ENCODE measurements at regions not wholly inside any gene's neighbourhood (a gene's known extent, or its start where the extent isn't known, plus 50 kb on each side); places are given as distances from the start of the nearest gene placed in this dataset.
"Not testable (repeated sequence)": the region's sequence is repeated elsewhere in the genome, so short reads cannot be mapped to it uniquely, and the experiment has no call there.

DNA sequence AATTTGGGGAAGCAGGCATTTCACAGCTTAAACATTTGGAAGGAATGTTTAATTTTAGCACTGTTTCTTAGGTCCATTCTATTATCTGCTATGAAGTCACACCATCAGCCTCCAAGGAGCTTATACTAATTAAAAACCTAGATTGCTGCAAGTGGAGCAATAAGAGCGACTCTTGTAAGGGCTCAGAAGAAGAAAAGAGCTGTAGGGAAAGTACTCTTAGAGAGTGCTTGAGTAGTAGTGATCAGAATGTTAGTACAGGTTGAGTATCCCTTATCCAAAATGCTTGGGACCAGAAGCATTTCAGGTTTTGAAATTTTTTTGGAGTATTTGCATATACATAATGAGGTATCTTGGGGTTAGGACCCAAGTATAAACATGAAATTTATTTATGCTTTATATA, 285.3 kb downstream of the UBE3D start:
- FAIRE-seq (no peak), DNase-seq (ENCODE audit: insufficient read length, low spot score) (no peak)

DNA sequence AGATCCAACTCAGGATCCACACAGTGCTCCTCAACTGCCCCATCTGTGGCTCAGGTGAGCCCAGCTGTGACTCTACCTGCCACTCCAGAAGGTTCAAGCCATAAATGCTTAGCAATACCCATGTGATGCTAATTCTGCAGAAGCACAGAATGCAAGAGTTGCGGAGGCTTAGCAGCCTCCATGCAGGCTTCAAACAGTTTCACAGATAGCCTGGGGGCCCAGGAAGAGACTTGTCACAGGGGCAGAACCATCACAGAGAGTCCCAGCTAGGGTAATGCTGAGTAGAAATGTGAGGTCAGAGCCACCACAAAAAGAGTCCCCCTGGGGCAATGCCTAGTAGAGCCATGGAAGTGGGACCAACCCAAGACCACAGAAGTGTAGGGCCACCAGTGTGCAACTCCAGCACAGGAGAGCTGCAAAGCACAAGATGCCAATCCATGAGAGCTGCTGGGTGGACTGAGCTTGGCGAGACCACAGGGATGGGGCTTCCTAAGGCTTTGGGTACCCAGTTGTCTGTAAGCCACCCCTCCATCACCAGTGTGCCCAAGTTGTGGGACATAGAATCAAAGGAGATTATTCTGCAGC, 283.9 kb downstream of the UBE3D start:
- DNase-seq (ENCODE audit: insufficient read length, low spot score) (no peak), FAIRE-seq (no peak)

DNA sequence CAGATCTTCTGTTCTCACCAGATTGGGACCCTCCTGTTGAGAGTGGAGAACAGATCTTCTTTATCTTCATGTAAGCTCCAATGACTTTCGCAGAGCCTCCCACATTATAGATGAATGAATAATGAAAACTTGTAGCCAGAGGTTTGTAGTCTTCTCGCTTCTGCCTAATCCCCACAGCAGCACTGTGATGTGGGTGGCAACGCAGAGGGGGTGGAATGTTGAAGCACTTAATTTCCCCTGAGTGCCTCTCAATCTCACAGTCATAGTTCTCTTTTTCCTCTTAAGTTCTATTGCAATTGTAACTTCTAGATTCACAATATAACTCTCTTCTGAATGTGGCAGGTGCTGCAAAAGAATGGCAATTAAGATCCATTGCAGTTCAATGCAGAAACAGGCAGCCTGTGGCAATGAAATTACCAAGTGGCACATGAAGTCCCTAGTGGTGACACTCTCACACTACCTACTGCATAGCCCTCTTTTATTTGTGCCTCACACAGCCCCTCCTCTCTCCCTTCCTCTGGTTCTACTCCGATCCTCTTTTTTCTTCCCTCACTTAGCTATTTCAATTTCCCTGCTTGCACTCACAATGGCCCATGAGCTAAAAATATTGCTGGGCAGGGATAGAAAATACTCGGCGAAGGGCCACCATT, 281.9 kb downstream of the UBE3D start:
- FAIRE-seq (no peak), DNase-seq (ENCODE audit: insufficient read length, low spot score) (no peak)

DNA sequence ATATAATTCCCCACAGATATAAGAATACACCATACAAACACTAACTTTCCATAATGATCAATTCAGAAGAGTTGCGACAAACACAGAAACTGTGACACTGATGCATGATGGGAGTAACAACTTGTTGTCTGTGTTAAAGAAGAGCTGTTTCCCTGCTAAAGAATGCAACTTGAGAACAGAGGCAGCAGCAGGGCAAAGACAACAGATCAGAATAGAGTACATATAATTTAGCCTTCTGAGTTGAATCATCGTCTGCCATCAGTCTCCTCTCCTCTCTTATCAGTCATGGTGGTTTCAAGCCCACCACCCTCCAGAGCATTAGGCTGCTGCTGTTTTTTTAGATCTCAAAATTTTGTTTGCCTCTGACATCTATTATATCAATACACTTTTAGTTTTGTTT, 280.4 kb downstream of the UBE3D start:
- peak; percentile 72 for FAIRE-seq

DNA sequence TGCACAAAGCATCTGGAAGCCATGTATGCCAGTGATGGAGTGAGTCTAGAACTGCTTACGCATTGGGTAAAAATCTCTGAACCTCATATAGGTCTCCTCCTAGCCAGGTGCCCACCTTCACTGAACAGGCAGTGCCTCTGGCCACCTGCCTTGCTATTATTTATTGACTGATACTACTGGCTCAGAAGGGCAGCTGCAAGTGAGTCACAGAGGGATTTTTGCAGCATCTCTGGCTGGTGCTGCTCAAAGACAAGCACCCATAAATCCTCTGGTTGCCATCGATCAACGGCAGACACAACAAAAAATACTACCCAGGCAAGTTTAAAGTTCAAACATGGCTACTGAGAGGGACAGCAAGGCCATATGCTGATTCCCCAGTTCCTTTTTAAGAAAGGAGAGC, 279.4 kb downstream of the UBE3D start:
- DNase-seq (ENCODE audit: insufficient read length, low spot score) (no peak), FAIRE-seq (no peak)

More for the DNA sequence above, 280.4 kb downstream of the UBE3D start:
- no peak for DNase-seq (ENCODE audit: insufficient read length, low spot score)

DNA sequence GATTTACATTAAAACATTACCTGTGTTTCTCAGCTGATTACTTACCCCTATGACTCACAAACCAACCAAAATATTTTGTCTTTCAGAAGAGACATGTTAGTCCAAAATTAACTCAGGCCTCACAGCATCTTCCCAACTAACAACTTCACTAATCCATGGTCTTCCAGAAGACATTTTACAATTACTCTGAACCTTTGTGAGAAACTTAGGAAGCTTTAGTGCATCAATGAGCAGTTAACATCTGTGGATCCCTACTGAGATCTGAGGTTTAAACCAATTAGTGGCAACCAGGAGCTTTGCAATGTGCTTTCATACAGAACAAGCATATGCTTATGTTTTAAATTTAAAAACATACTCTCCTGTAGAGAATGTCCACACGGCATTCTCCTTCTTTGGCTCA, 269.7 kb downstream of the UBE3D start:
- DNase-seq (ENCODE audit: insufficient read length, low spot score) (no peak), FAIRE-seq (no peak)

DNA sequence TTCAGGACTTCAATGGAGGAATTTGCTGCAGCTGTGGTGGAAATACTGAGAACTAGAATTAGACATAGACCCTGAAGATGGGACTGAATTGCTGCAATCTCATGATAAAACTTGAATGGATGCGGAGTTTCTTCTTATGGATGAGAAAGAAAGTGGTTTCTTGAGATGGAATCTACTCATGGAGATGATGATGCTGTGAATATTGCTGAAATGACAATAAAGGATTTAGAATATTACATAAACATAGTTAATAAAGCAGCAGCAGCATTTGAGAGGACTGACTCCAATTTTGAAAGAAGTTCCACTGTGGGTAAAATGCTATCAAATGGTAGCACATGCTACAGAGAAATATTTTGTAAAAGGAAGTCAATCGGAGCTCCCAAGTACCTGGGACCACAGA, 264.6 kb downstream of the UBE3D start:
- DNase-seq (ENCODE audit: insufficient read length, low spot score) (no peak), FAIRE-seq (no peak)

DNA sequence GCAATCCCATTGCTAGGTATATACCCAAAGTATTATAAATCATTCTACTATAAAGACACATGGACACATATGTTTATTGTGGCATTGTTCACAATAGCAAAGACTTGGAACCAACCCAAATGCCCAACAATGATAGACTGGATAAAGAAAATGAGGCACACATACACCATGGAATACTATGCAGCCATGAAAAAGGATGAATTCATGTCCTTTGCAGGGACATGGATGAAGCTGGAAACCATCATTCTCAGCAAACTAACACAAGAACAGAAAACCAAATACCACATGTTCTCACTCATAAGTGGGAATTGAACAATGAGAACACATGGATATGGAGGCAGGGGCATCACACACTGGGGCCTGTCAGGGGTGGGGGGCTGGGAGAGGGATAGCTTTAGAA, 249.4 kb downstream of the UBE3D start:
- not testable (repeated sequence) for FAIRE-seq; DNase-seq (ENCODE audit: insufficient read length, low spot score)

DNA sequence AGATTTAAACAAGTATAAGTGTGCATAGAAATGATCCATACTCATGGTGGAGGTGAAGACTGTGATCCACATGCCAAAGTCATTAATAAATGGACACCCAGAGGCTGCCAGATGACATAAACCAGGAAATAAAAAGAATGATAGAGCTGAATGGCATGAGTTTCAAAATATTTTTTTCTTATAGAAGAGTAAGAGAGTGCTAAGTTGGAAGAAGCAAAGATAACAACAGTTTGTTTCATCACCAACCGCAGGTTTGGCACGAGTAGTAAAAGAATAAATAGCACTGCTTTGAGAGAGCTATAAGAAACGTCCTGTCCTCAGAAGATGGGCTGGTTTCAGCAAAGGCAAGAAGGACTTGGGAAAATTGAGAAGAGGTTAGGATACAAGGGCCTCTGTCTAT, 246.9 kb downstream of the UBE3D start:
- FAIRE-seq, result no peak
- DNase-seq (ENCODE audit: insufficient read length, low spot score), result no peak

DNA sequence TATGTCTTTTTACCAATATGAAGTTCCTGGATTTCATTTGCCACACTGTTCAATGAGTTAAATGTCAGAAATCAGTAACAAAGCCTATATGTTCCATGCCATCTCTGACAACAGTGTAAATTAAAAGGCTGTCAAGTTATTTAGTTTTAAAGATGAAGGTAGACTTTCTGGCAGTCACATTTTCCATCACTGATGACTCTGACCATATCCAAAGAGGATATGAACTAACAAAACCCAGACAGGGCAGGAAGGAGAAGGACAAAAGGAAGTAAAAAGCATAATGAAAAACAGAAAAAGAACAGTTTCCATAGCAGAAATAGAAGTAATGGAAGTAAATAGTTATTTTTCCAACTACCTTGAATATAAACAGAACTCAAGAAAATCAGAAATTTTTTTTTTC, 242.3 kb downstream of the UBE3D start:
- no peak for DNase-seq (ENCODE audit: insufficient read length, low spot score)
- no peak for FAIRE-seq

DNA sequence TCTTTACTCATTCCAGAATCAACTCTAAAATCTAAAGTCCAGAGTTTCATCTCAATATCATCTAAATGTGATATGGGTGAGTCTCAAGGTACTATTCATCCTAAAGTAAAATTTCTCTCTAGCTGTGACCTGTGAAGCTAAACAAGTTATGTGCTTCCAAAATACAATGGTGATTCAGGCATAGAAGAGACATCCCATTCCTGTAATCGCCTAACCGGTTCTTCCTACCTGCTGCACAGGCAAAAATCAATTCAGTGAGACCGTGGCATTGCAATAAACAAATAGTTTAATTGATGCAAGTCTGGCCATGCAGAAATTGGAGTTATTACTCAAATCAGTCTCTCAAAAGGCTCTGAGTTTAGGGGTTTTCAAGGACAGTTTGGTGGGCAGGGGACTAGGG, 232.8 kb downstream of the UBE3D start:
- no peak for DNase-seq (ENCODE audit: insufficient read length, low spot score)
- no peak for FAIRE-seq

DNA sequence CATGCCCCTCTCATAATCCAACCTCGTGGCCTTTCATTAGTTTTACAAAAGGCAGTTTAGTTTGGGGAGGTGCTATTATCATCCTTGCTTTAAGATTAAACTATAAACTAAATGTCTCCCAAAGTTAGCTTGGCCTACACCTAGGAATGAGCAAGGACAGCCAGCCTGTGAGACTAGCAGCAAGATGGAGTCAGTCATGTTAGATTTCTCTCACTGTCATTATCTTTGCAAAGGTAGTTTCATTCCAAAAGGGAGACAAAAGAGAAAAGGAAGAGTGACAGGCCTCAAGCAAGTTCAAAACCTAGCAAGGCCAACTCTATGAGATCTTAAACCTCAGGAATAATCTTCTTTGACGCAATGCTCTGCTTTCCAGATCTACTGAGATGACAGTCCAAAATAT, 232.2 kb downstream of the UBE3D start:
- DNase-seq (ENCODE audit: insufficient read length, low spot score) (no peak), FAIRE-seq (no peak)

DNA sequence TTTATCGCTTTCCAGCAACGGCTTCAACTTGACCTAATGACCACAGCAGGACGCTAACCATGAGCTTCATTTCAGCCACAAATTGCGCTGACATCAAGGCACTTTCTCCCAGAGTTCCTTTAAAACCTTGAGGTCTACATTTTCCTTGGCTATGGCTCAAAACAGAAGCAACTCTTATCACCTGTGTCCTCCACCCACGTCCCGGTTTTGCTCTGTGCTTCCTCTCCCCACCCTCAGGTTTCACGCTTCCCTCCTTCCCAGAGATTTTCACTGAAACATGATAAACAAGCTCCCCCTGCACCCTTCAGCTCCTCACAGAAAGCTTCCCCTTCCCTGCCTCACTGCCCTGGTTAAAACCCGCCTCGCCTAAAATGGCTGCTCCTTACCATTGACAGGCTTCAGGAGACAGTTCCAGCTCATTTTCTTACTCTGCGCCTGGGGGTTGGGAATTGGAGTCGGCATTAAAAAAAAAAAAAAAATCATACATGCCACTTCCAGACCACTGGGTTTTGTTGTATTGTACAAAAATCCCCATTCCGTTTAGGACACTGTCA, 229.5 kb downstream of the UBE3D start:
- DNase-seq (ENCODE audit: insufficient read length, low spot score) (no peak), FAIRE-seq (no peak)

DNA sequence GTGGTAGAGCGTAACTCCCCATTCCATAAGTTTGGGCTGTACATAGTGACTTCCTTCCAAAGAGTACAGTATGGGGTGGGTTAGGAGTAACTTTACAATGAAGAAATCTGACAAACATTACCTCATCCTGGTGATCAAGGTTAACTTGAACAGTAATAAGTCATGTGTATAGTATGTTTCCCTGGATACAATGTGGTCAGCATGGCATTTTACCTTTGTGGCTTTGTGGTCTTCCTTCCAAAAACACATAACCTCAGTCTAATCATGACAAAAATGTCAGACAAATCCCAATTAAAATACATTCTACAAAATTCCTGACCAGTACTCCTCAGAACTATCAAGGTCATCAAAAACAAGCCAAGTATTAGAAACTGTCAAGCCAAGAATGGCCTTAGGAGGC, 225.1 kb downstream of the UBE3D start:
- FAIRE-seq (peak; percentile 54), DNase-seq (ENCODE audit: insufficient read length, low spot score) (no peak)

DNA sequence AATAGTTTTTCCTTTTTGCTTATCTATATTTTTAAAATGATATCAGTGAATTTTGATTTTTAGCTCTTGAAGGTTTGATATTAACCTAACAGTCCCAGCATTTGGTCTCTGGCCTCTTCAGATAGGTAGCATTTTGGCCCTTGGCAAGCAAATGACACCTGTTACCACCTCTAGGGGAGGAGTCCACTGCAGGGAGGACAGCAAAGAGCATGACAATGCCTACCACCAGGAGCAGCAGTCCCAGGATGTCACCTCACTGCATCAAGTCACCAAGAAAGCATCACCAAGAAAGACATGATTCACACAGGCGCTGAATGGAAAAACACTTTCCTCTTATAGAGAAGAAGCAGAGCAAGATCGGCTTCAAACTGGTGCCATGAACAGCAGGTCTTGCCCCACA, 224.3 kb downstream of the UBE3D start:
- no peak for FAIRE-seq

More for the DNA sequence above, 224.3 kb downstream of the UBE3D start:
- DNase-seq (ENCODE audit: insufficient read length, low spot score), result no peak

Measured in HTR-8/SVneo (cell line).